IPS-11a (cell line): ENCODE measurements at regions not wholly inside any gene's neighbourhood (a gene's known extent, or its start where the extent isn't known, plus 50 kb on each side); places are given as distances from the start of the nearest gene placed in this dataset.
"Not testable (repeated sequence)": the region's sequence is repeated elsewhere in the genome, so short reads cannot be mapped to it uniquely, and the experiment has no call there.

Experiments used
- H3K4me3 ChIP-seq: one replicate; pipeline ENCODE4 v1.5.1; 2013; ENCODE audit warnings: low read depth, low read length, control low read depth

DNA sequence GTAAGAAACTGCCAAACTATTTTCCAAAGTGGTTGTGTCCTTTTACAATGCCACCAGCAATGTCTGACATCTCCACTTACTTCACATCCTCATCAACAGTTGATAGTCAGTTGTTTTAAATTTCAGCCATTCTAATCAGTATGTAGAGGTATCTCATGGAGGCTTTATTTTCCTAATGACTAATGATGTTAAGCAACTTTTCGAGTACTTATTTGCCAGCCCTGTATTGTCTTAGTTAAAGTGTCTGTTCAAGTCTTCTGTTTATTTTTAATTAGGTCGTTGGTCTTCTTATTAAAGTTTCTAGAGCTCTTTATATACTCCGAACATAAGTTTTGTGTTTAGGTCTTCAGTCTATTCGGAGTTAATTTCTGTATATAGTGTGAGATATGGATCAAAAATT lies 54.9 kb upstream of the NBPF12 start:
- not testable (repeated sequence) for H3K4me3 ChIP-seq

GRCh38 chr1:146881096-146881495 lies 57.0 kb upstream of the NBPF12 start:
- not testable (repeated sequence) for H3K4me3 ChIP-seq

GRCh38 chr1:146863799-146864319 lies 74.3 kb upstream of the NBPF12 start:
- not testable (repeated sequence) for H3K4me3 ChIP-seq

DNA sequence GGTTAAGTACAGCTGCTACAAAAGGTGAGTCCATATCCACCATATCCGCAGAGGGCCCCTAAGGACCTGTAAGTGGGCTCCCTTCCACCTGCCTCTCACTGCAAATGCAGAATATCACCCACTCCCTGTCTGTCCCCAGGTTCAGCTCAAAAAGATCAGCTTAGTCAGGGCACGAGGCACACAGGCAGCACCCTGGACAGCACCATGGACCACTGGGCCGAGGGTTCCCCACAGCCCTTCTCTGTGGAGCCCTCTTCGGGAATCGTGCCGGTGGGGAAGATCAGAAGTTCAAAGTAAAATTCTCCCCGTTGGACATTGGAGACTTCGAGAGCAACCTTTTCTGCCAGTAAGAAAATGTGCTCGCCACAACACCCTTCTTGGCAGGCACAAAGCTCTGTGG lies 85.0 kb upstream of the NBPF12 start:
- not testable (repeated sequence) for H3K4me3 ChIP-seq

GRCh38 chr1:146850352-146850889 lies 87.7 kb upstream of the NBPF12 start:
- not testable (repeated sequence) for H3K4me3 ChIP-seq

GRCh38 chr1:146838725-146839124 lies 99.4 kb upstream of the NBPF12 start:
- not testable (repeated sequence) for H3K4me3 ChIP-seq

GRCh38 chr1:146826957-146827356 lies 111.2 kb upstream of the NBPF12 start:
- H3K4me3 ChIP-seq, result not testable (repeated sequence)

DNA sequence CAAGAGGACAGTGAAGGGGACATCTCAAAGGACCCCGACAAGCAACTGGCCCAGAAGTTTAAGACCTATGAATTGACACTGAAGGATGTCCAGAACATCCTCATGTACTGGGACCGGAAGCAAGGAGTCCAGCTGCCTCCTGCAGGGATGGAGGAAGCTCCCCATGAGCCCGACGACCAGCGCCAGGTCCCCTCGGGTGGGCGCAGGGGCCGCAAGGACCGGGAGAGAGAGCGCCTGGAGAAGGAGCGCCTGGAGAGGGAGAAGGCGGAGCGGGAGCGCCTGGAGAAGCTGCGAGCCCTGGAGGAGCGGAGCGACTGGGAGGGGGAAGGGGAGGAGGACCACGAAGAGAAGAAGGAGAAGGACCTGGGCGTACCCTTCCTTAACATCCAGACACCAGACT lies 143.9 kb upstream of the NBPF12 start:
- H3K4me3 ChIP-seq, result not testable (repeated sequence)

DNA sequence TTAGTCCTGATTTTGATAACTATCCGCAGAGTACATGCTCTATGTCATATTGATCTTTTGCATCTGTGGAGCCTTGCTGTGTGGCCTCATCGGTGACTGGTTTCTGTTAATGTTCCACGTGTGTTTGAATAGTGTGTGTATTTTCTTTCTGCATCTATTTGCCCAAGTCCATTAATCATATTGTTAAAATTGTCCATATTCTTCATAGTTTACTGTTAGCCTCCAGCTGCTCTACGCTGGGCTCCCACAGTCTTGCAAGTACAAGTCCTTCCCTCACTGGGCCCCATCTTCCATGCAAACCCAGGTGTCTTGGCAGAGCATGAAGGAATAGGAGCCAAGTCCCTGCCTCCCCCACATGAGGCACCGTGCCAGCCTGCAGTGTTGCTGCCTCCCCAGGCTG lies 145.4 kb upstream of the NBPF12 start:
- not testable (repeated sequence) for H3K4me3 ChIP-seq

DNA sequence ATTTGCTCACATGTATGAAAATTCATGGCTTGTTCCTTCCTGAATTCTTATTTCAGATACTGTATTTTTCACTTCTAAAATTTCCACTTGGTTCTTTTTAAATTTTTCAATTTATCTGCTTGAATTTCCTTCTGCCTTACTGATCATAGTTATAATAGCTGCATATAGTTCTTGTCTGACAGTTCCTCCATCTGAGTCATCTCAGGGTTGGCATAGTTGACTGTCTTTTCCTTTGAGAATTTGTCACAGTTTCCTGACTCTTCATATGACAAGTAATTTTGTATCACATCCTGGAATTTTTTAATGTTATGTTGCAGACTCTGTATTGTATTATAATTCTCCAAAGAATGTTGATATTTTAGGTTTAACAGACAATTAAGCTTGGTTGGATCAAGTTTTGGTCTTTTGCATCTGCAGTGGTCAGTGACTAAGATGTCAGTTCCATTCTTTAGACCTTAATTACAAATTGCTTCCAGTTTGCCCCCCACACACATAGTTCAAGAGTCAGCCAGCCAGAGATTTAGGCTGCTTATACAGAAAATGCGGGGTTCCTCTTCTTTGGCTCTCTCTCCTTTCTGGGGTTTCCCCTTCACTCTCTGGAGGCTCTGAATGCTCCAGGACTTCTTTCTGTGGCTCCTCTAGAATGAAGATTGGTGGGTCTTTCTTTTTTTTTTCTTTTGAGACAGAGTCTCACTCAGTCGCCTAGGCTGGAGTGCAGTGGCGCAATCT lies 153.7 kb upstream of the NBPF12 start:
- not testable (repeated sequence) for H3K4me3 ChIP-seq

- not testable (repeated sequence) for H3K4me3 ChIP-seq
These were observed 156.9 kb upstream of the NBPF12 start for GRCh38 chr1:146781235-146781634.

DNA sequence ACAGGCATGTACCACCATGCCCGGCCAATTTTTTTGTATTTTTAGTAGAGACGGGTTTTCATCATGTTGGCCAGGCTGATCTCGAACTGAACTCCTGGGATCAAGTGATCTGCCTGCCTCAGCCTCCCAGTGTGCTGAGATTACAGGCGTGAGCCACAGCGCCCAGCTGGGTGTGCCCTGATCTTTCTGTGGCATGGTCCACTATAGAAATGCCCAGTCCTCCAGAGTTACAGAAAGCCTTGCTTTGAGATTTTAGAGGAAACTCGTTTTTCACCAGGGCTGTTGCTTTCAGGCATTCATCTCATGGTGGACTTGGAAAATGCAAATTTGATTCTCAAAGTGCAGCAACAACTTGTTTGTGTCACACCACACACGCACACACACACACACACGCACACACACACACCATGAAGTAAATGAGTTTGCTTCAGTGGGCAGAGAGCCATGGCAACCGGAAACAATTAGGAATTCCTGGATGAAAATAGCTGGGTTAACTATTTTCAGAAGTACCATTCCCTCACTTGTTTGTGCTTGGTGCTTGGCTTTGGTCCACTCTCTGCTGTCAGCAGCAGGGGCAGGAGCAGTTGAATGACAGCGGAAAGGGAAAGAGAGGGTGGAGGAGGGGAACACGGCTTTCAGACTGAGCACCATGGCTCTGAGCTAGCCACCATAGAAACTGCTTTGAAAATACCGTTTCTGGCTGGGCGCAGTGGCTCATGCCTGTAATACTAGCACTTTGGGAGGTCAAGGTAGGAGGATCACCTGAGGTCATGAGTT lies 160.1 kb upstream of the NBPF12 start:
- not testable (repeated sequence) for H3K4me3 ChIP-seq

GRCh38 chr1:146774988-146775387 lies 163.1 kb upstream of the NBPF12 start:
- not testable (repeated sequence) for H3K4me3 ChIP-seq

DNA sequence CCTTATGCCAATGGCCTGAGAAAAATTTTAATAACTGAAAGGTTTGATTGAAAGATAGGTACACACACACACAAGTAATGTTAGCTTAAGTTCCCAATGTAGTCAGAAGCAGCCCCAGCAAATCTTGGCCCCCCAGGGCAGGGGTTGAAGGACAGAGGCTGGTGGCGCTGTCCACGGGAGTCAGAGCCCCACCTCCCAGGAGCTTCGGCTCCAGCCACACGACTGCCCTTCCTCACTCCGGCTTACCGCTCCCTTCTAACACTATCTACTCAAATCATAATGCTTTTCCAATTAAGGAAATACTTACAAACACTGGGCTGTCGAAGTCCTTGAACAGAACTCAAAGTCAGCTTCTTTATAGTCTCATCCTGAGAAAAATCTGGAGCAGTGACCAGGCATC lies 163.9 kb upstream of the NBPF12 start:
- H3K4me3 ChIP-seq, result not testable (repeated sequence)

DNA sequence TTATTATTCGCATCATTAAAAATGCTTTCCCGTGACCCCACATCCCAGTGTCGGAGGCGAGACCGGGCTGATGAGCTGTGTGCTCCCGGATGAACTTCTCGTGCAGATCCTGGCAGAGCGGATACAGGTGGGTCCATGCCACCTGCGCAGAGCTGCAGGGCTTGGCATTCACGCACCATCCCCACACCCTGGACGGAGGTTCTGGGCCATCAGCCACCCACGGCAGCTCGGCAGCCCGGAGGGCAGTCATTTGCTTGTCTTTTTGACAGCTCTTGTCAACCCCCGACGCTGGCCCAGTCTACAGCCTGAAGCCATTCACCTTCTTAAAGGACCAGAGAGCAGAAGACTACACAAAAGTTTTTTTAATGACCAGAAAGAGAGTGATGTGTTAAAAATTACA lies 166.7 kb upstream of the NBPF12 start:
- not testable (repeated sequence) for H3K4me3 ChIP-seq

DNA sequence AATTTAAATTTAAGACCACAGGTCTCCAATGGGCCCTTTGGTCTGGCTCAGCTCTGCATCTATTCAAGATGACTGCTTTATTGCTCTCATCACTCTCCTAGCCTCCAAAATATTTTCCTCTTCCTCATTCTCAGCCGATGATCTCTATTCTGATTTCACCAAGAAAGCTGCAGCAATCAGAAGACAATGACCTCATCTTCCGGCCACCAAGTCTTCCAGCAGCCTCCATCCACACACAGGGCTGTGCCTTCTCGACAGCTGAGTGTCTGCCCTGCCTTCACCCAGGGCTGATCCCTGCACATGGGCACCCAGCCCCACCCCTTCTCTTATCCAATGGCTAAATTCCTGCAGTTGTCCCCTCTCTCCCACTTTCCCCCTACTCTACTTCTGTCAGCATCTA lies 167.1 kb upstream of the NBPF12 start:
- not testable (repeated sequence) for H3K4me3 ChIP-seq

DNA sequence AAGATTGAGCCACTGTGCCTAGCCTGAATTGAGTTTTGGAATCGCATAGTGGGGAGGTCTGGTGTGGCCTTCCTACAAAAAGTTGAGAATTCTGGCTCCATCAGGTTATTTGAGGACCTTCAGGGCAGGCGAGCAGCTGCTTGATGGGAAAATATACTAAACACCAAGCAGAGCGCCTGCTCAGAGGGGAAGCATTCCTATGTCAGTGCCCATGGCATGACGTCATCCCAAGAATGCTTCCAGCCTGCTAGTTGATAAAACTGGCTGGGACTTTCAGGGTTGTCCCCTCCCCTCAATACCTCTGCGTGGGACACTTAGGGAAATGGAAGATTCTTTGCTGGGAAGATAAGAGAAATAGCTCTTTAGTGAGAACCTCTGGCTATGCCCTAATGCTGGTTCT lies 174.9 kb upstream of the NBPF12 start:
- H3K4me3 ChIP-seq, result not testable (repeated sequence)

DNA sequence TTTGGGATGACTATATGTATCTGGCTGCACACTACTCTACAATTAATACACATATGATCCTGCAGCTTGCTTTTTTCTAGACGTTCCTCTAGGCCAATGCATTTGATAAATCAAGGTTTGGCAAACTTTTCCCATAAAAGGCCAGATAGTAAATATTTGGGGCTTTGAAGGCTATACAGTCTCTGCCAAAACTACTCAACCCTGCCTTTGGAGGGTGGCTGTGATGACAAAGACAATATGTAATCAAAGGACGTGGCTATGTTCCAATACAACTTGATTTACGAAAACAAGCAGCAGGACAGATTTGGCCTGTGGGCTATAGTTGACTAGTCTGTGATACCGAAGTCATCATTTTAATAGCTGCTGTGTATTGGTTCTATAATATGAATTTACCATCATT lies 181.3 kb upstream of the NBPF12 start:
- not testable (repeated sequence) for H3K4me3 ChIP-seq

DNA sequence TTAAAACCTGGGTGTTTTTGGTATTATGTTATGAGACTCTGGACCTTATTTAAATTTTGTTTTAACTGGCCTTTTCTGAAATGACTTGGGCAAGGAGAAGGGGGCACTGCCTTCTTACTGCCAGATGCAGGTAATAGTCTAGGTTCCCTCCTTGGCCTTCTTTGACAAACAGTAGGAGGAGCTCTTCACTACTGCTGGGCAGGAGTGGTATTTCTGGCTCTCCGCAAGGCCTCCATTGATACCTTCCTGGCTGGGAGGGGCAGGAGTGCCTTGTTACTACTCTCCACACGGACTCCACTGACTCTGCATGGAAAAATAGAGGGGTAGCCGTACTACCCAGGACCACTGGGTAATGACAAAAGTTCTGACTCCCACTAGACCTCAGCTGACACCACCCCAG lies 189.4 kb upstream of the NBPF12 start:
- H3K4me3 ChIP-seq, result not testable (repeated sequence)

DNA sequence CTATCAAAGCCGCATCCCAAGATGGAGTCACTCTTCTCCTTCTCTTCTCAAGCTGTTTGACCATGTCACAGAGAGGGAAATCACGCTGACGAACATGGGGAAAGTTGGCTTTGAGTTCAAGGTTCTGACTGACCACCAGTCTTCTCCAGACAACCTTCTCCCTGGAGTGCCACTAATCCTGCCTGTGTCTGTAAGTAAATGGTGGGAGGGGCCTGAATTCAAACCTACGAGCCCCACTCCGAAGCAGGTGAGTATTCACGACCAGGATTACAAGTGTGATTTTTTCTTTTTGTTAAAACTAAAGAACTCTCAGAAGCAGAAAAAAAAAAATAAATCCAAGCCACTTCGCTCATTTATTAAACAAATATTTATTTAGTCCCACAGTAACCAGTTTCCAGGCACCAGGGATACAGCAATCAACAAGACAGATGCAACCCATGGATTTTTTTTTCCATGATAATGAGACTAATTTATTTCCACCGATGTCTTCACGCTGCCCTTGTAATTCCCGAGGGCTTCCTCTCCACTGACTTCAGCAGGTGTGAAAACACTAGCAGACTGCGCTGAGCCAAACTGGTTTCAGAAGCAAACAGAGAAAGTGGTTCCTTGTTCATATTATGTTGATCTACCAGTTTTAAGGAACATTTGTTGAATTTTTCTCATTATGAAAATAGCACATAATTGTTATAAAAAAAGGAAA lies 206.0 kb upstream of the NBPF12 start:
- not testable (repeated sequence) for H3K4me3 ChIP-seq

GRCh38 chr1:146729642-146730344 lies 208.3 kb upstream of the NBPF12 start:
- not testable (repeated sequence) for H3K4me3 ChIP-seq
